WTC11 (cell line): ENCODE measurements at regions not wholly inside any gene's neighbourhood (a gene's known extent, or its start where the extent isn't known, plus 50 kb on each side); places are given as distances from the start of the nearest gene placed in this dataset.

ENCODE experiments used
- ATAC-seq: fragments of 200-7000 bp; cut with Tn5 transposase; 2 replicates; pipeline ENCODE4 v1.10.0; 2021; ENCODE audit warnings: mild to moderate bottlenecking, moderate library complexity
- CTCF ChIA-PET: fragments of 300-600 bp; sonication (Branson Sonifier 250); formaldehyde crosslinking; loops from one replicate; lab custom pipeline; 2021; ENCODE audit warnings: antibody characterized with exemption; lab: Charles Lee
- POLR2A ChIA-PET: fragments of 350-600 bp; sonication (Branson Sonifier 250); formaldehyde crosslinking; loops from one replicate; lab custom pipeline; 2021; ENCODE audit warnings: antibody characterized with exemption; lab: Charles Lee
- DNase-seq: peaks from one replicate; pipeline ENCODE4 v3.0.0; 2021; ENCODE audit warnings: low spot score
- H3K27ac Mint-ChIP-seq: 2 replicates; pipeline ENCODE4 v1.8.0; 2021; ENCODE audit warnings: mixed read lengths
- H3K27me3 Mint-ChIP-seq: 2 replicates; pipeline ENCODE4 v1.8.0; 2021; ENCODE audit warnings: low read depth, mild to moderate bottlenecking, moderate library complexity, mixed read lengths
- H3K36me3 Mint-ChIP-seq: 2 replicates; pipeline ENCODE4 v1.8.0; 2021; ENCODE audit warnings: mixed read lengths
- H3K4me1 Mint-ChIP-seq: 2 replicates; pipeline ENCODE4 v1.8.0; 2022; ENCODE audit warnings: mixed read lengths
- H3K4me3 Mint-ChIP-seq: 2 replicates; pipeline ENCODE4 v1.8.0; 2021; ENCODE audit warnings: mild to moderate bottlenecking, moderate library complexity, mixed read lengths
- H3K9me3 Mint-ChIP-seq: 2 replicates; pipeline ENCODE4 v1.8.0; 2021; ENCODE audit warnings: mixed read lengths
- ELF4 ChIP-seq: sonication (generic); formaldehyde crosslinking; IDR thresholded peaks from 2 replicates; pipeline ENCODE4 v1.8.1; 2022; ENCODE audit warnings: low read depth, mild to moderate bottlenecking, moderate library complexity, missing genetic modification reagents
- GRHL2 ChIP-seq: fragments of 250-450 bp; sonication (Bioruptor Pico); IDR thresholded peaks from 2 replicates; pipeline ENCODE4 v1.8.0; 2022; ENCODE audit warnings: mild to moderate bottlenecking, moderate library complexity; ENCODE audit not compliant: insufficient replicate concordance, severe bottlenecking
- HMGXB4 ChIP-seq: sonication (generic); formaldehyde crosslinking; IDR thresholded peaks from 2 replicates; pipeline ENCODE4 v1.8.1; 2023; ENCODE audit warnings: mild to moderate bottlenecking, moderate library complexity, missing genetic modification reagents
- MYBL2 ChIP-seq: sonication (generic); formaldehyde crosslinking; IDR thresholded peaks from 2 replicates; pipeline ENCODE4 v1.8.1; 2023; ENCODE audit warnings: mild to moderate bottlenecking, moderate library complexity, missing genetic modification reagents
- SMAD3 ChIP-seq: sonication (generic); formaldehyde crosslinking; IDR thresholded peaks from 2 replicates; pipeline ENCODE4 v1.8.0; 2022; ENCODE audit warnings: missing genetic modification reagents, mild to moderate bottlenecking, borderline replicate concordance
- ZBTB21 ChIP-seq: sonication (generic); formaldehyde crosslinking; IDR thresholded peaks from 2 replicates; pipeline ENCODE4 v1.8.1; 2023; ENCODE audit warnings: mild to moderate bottlenecking, missing genetic modification reagents, borderline replicate concordance
- ZNF121 ChIP-seq: sonication (generic); formaldehyde crosslinking; IDR thresholded peaks from 2 replicates; pipeline ENCODE4 v1.8.0; 2023; ENCODE audit warnings: missing genetic modification reagents
- ZNF263 ChIP-seq: sonication (generic); formaldehyde crosslinking; IDR thresholded peaks from 2 replicates; pipeline ENCODE4 v1.8.1; 2022; ENCODE audit warnings: low read depth, mild to moderate bottlenecking, moderate library complexity, missing genetic modification reagents
- ZNF317 ChIP-seq: sonication (generic); formaldehyde crosslinking; IDR thresholded peaks from 2 replicates; pipeline ENCODE4 v1.8.1; 2023; ENCODE audit warnings: low read depth, mild to moderate bottlenecking, moderate library complexity, missing genetic modification reagents, borderline replicate concordance
- ZNF512 ChIP-seq: sonication (generic); formaldehyde crosslinking; IDR thresholded peaks from 2 replicates; pipeline ENCODE4 v1.8.1; 2022; ENCODE audit warnings: missing genetic modification reagents, borderline replicate concordance
- TF ChIP-seq, protein P1 (sequence below): sonication (generic); formaldehyde crosslinking; IDR thresholded peaks from 2 replicates; pipeline ENCODE4 v1.8.1; 2022; ENCODE audit warnings: low read depth, missing genetic modification reagents, borderline replicate concordance
- TF ChIP-seq, protein P2 (sequence below): sonication (generic); formaldehyde crosslinking; IDR thresholded peaks from 2 replicates; pipeline ENCODE4 v1.8.0; 2023; ENCODE audit warnings: missing genetic modification reagents
- TF ChIP-seq, protein P3 (sequence below): sonication (generic); formaldehyde crosslinking; IDR thresholded peaks from 2 replicates; pipeline ENCODE4 v1.8.0; 2023; ENCODE audit warnings: missing genetic modification reagents, mild to moderate bottlenecking, borderline replicate concordance
- TF ChIP-seq, protein P4 (sequence below): sonication (generic); formaldehyde crosslinking; IDR thresholded peaks from 2 replicates; pipeline ENCODE4 v1.8.1; 2022; ENCODE audit warnings: mild to moderate bottlenecking, missing genetic modification reagents, moderate library complexity, borderline replicate concordance
- TF ChIP-seq, protein P5 (sequence below): sonication (generic); formaldehyde crosslinking; IDR thresholded peaks from 2 replicates; pipeline ENCODE4 v1.8.0; 2022; ENCODE audit warnings: mild to moderate bottlenecking, missing genetic modification reagents

DNA sequence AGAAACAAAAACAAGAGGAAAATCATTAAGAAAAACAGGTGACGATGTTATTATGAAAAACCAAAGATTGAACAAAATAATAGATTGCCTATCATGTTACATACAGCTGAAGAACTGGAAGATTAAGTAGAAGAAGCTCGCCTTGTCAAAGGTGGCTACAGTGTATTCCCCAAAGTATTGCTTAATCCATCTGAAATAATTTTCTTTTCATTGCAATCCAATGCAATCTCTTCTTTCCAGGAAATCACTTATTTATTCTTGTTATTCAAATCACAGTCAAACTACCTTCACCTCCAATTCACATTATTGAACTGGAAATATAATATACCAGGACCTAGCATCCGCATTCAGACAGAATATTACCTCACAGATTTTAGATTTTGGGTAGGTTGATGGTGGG, 235.9 kb downstream of the AHR start:
- TF ChIP-seq HMGXB4 (CRISPR knock-in tag), result no peak
- no peak for TF ChIP-seq MYBL2 (CRISPR knock-in tag)
- TF ChIP-seq ZBTB21 (CRISPR knock-in tag), result no peak
- TF ChIP-seq, protein P1, sequence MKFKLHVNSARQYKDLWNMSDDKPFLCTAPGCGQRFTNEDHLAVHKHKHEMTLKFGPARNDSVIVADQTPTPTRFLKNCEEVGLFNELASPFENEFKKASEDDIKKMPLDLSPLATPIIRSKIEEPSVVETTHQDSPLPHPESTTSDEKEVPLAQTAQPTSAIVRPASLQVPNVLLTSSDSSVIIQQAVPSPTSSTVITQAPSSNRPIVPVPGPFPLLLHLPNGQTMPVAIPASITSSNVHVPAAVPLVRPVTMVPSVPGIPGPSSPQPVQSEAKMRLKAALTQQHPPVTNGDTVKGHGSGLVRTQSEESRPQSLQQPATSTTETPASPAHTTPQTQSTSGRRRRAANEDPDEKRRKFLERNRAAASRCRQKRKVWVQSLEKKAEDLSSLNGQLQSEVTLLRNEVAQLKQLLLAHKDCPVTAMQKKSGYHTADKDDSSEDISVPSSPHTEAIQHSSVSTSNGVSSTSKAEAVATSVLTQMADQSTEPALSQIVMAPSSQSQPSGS (CRISPR knock-in tag), result no peak
- no peak for TF ChIP-seq ZNF263 (CRISPR knock-in tag)
- no peak for TF ChIP-seq ZNF512 (CRISPR knock-in tag)
- TF ChIP-seq, protein P2, sequence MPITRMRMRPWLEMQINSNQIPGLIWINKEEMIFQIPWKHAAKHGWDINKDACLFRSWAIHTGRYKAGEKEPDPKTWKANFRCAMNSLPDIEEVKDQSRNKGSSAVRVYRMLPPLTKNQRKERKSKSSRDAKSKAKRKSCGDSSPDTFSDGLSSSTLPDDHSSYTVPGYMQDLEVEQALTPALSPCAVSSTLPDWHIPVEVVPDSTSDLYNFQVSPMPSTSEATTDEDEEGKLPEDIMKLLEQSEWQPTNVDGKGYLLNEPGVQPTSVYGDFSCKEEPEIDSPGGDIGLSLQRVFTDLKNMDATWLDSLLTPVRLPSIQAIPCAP (CRISPR knock-in tag), result no peak
- no peak for TF ChIP-seq ELF4
- TF ChIP-seq ZNF317 (CRISPR knock-in tag), result no peak
- TF ChIP-seq, protein P3, sequence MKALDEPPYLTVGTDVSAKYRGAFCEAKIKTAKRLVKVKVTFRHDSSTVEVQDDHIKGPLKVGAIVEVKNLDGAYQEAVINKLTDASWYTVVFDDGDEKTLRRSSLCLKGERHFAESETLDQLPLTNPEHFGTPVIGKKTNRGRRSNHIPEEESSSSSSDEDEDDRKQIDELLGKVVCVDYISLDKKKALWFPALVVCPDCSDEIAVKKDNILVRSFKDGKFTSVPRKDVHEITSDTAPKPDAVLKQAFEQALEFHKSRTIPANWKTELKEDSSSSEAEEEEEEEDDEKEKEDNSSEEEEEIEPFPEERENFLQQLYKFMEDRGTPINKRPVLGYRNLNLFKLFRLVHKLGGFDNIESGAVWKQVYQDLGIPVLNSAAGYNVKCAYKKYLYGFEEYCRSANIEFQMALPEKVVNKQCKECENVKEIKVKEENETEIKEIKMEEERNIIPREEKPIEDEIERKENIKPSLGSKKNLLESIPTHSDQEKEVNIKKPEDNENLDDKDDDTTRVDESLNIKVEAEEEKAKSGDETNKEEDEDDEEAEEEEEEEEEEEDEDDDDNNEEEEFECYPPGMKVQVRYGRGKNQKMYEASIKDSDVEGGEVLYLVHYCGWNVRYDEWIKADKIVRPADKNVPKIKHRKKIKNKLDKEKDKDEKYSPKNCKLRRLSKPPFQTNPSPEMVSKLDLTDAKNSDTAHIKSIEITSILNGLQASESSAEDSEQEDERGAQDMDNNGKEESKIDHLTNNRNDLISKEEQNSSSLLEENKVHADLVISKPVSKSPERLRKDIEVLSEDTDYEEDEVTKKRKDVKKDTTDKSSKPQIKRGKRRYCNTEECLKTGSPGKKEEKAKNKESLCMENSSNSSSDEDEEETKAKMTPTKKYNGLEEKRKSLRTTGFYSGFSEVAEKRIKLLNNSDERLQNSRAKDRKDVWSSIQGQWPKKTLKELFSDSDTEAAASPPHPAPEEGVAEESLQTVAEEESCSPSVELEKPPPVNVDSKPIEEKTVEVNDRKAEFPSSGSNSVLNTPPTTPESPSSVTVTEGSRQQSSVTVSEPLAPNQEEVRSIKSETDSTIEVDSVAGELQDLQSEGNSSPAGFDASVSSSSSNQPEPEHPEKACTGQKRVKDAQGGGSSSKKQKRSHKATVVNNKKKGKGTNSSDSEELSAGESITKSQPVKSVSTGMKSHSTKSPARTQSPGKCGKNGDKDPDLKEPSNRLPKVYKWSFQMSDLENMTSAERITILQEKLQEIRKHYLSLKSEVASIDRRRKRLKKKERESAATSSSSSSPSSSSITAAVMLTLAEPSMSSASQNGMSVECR (CRISPR knock-in tag), result no peak
- TF ChIP-seq SMAD3 (CRISPR knock-in tag), result no peak
- TF ChIP-seq, protein P4, sequence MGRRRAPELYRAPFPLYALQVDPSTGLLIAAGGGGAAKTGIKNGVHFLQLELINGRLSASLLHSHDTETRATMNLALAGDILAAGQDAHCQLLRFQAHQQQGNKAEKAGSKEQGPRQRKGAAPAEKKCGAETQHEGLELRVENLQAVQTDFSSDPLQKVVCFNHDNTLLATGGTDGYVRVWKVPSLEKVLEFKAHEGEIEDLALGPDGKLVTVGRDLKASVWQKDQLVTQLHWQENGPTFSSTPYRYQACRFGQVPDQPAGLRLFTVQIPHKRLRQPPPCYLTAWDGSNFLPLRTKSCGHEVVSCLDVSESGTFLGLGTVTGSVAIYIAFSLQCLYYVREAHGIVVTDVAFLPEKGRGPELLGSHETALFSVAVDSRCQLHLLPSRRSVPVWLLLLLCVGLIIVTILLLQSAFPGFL (CRISPR knock-in tag), result no peak
- TF ChIP-seq, protein P5, sequence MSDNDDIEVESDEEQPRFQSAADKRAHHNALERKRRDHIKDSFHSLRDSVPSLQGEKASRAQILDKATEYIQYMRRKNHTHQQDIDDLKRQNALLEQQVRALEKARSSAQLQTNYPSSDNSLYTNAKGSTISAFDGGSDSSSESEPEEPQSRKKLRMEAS (CRISPR knock-in tag), result no peak
- no peak for TF ChIP-seq GRHL2 (CRISPR knock-in tag)
- TF ChIP-seq ZNF121 (CRISPR knock-in tag), result no peak
- POLR2A ChIA-PET, result no interaction called here
- H3K36me3 Mint-ChIP-seq, result no peaks in the 10 kb centered on the region
- peaks cover 17% of the 10 kb centered on the region for H3K4me1 Mint-ChIP-seq
- no peaks in the 10 kb centered on the region for H3K27me3 Mint-ChIP-seq
- no peak overlapping the region for H3K4me3 Mint-ChIP-seq
- H3K9me3 Mint-ChIP-seq, result no peaks in the 10 kb centered on the region
- no peak for ATAC-seq
- CTCF ChIA-PET, result no interaction called here
- no peak overlapping the region for H3K27ac Mint-ChIP-seq
- no peak for DNase-seq
